ENCODE measurements at regions not wholly inside any gene's neighbourhood (a gene's known extent, or its start where the extent isn't known, plus 50 kb on each side); places are given as distances from the start of the nearest gene placed in this dataset.
A peak's percentile ranks its signal among the peaks of the same experiment; 100 is the strongest.

DNA sequence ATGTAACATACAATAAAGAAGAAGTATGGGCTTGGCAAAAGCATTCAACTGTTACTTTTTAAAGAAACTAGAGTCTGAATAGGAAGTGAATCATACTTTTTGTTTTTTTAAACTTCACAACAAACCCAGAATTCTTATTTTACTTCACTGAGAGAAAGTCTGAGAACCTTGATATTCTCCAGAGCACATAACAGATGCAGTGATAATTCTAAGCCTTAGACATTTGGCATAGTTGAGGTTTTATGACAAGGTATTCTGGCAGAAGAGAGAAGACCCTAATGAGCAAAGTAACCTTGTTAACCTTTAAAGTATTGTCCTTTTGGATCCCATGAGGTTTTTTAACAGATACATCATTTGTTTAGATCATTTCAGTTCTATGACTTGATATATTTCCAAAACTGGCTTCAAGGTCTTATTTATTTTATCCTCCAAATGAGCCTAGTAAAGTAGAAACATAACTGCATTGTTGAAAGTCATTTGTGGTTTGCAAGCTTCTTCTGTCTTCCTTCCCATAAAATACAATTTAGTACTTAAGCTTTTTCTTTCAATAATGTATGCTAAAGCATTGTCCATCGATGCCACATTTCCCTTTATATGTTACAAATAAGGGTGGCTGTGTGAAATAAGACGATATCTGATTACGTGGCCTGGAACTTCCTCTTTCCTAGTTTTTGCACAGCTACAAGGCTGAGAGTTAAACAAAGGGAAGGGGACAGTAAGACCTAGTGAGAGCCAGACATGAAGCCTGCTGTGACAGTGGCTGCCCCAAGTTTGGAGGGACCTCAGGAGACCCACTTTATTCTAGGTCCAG, 86.1 kb upstream of the ITPRID2 start:
- no peaks in the 10 kb centered on the region for H3K9me3 ChIP-seq (ENCODE audit: control insufficient read depth, low read length)
- no peaks in the 10 kb centered on the region for H3K27me3 ChIP-seq (ENCODE audit: control insufficient read depth, insufficient read depth, low read length)
- peaks cover 10% of the 10 kb centered on the region for H3K4me1 ChIP-seq (ENCODE audit: control insufficient read depth, insufficient read depth, low read length)
- no peaks in the 10 kb centered on the region for H3K36me3 ChIP-seq (ENCODE audit: control insufficient read depth, insufficient read depth, low read length)
- no peak overlapping the region for H3K9ac ChIP-seq (ENCODE audit: low read length)
- H3K4me3 ChIP-seq (ENCODE audit: low read length): no peak overlapping the region

DNA sequence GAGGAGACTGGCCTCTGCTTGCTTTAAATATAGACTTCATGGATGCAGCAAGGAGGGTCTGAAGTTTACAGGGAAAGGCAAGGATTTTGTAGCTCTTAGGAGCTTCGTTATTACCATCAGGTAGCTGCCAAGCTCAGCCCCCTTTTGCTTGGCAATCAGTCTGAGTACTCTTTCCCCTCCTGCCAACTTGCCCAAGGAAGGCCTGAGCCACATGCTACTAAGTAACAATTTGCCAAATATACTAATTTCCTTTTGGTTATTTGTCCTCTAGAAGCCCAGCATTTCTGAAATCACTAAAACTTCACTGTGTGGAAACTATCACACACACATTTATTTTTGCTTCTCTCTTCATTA, 85.5 kb upstream of the ITPRID2 start:
- peaks cover 12% of the 10 kb centered on the region for H3K4me1 ChIP-seq (ENCODE audit: control insufficient read depth, insufficient read depth, low read length)
- H3K9ac ChIP-seq (ENCODE audit: low read length): no peak overlapping the region
- no peak overlapping the region for H3K4me3 ChIP-seq (ENCODE audit: low read length)
- H3K36me3 ChIP-seq (ENCODE audit: control insufficient read depth, insufficient read depth, low read length): no peaks in the 10 kb centered on the region
- no peaks in the 10 kb centered on the region for H3K9me3 ChIP-seq (ENCODE audit: control insufficient read depth, low read length)
- H3K27me3 ChIP-seq (ENCODE audit: control insufficient read depth, insufficient read depth, low read length): no peaks in the 10 kb centered on the region

DNA sequence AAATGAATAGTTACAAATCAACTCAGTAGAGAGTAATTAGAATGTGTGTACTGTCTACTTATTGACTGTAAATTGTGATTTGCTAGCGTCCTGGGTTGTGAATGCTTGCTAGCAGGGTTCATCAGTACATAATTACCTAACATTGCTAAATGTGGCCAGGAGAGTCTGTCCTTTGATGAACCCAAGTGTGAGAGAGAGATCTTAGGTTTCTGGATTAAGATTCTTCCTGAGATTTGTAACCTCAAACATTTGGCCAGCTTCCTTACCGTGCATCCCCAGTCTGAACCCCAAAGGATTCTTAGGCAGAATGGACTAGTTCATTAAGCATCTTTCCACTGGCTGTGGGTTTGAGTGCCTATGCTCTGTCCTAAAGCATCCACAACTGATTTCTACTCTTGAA, 84.0 kb upstream of the ITPRID2 start:
- Histone ChIP-seq H3K27me3 (ENCODE audit: control insufficient read depth, insufficient read depth, low read length) (no peaks in the 10 kb centered on the region), H3K4me3 (ENCODE audit: low read length) (no peak overlapping the region), H3K4me1 (ENCODE audit: control insufficient read depth, insufficient read depth, low read length) (peaks cover 26% of the 10 kb centered on the region), H3K9ac (ENCODE audit: low read length) (no peak overlapping the region), H3K9me3 (ENCODE audit: control insufficient read depth, low read length) (no peaks in the 10 kb centered on the region), H3K36me3 (ENCODE audit: control insufficient read depth, insufficient read depth, low read length) (no peaks in the 10 kb centered on the region)

DNA sequence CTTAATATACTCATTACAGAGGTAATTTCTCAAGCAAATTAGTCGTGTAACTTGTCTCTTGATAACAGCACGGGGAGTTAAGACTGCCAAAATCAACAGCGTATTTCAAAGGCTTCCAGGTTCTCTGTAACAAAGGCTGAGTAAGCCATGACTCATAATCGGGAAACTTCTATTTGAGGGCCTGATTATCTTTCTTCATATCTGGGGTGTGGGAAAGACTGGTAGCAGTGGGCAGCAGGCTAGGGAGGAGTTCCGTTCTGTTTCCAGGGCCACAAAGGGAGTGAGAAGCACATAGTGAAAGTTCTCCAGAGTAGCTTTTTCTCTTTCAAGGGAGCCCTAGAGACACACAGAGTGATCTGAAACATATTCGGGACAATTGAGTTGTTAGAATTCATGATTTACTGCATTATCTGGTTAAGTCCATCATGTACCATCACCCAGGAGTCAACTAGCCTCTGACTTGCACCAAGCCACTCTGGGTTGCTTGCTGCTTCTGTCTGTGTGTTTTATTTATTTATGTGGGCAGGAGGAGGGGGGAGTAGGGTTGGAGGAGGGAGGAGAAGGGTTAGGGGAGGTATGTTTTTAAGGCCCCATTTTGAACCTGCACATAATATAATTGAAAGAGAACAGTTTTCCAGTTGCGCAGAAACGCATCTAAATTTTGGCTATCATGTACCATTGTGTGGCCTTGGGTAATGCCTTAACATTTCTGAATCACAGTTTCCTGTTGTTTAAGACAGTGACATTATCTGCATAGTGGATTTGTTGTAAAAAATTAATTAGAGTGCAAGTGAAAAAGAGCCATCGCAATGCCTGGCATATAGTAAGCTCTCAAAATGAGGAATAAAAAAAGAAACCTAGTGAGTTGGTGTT, 80.5 kb upstream of the ITPRID2 start:
- Histone ChIP-seq H3K4me3 (ENCODE audit: low read length) (no peak overlapping the region), H3K27me3 (ENCODE audit: control insufficient read depth, insufficient read depth, low read length) (no peaks in the 10 kb centered on the region), H3K36me3 (ENCODE audit: control insufficient read depth, insufficient read depth, low read length) (no peaks in the 10 kb centered on the region), H3K4me1 (ENCODE audit: control insufficient read depth, insufficient read depth, low read length) (peaks cover 33% of the 10 kb centered on the region), H3K9ac (ENCODE audit: low read length) (peak overlapping the region; percentile 11), H3K9me3 (ENCODE audit: control insufficient read depth, low read length) (no peaks in the 10 kb centered on the region)

DNA sequence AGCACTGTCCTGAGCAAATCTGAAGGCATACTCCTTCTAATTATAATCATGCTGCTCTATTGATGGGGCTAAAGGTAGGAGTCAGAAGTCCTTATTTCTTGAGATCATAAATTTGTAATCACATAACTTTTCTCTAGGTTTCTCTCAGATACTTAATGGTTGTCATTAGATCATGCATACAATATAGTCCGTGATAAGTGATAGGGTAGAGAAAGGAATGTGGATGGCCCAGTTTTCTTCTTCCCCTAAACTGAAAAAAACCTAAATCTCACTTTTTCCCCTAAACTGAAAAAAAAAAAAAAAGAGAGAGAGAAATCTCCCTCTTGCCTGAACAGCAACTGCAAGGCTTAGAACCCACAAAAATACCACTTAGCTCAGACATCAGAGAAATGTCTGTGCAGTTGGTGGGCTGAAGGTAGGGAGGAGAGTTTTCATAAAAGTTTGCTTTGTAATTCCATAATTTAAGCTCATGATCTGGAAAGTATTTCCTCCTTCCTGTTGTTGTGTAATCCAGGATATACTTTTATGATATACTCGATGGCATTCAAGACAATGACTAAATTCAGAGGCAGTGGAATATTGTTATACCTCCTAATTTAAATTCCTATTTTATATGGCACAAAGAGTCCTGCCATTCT, 79.3 kb upstream of the ITPRID2 start:
- no peaks in the 10 kb centered on the region for H3K36me3 ChIP-seq (ENCODE audit: control insufficient read depth, insufficient read depth, low read length)
- H3K9me3 ChIP-seq (ENCODE audit: control insufficient read depth, low read length): no peaks in the 10 kb centered on the region
- peaks cover 33% of the 10 kb centered on the region for H3K4me1 ChIP-seq (ENCODE audit: control insufficient read depth, insufficient read depth, low read length)
- no peaks in the 10 kb centered on the region for H3K27me3 ChIP-seq (ENCODE audit: control insufficient read depth, insufficient read depth, low read length)
- H3K4me3 ChIP-seq (ENCODE audit: low read length): no peak overlapping the region
- H3K9ac ChIP-seq (ENCODE audit: low read length): no peak overlapping the region

DNA sequence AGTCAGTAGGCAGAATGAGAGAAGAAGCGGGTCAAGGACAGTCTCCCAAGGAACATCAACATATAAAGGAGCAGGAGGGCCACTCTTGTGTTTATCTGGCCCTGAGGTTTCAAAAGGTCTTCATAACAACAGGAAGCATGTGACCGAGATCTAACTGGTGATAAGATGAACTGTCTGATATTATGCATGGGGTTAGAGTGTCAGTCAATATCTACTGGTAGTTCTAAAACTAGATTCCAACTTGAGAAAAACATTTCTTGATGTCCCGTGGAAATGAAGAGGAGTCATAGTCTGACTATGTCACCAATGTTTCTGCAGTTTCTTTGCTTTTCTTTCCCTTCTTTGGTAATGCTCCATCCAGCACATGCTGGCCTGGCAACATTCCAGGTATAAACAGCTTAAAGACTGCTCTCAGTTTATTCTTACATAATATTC, 77.5 kb upstream of the ITPRID2 start:
- Histone ChIP-seq H3K27me3 (ENCODE audit: control insufficient read depth, insufficient read depth, low read length) (no peaks in the 10 kb centered on the region), H3K4me3 (ENCODE audit: low read length) (no peak overlapping the region), H3K9me3 (ENCODE audit: control insufficient read depth, low read length) (no peaks in the 10 kb centered on the region), H3K36me3 (ENCODE audit: control insufficient read depth, insufficient read depth, low read length) (no peaks in the 10 kb centered on the region), H3K4me1 (ENCODE audit: control insufficient read depth, insufficient read depth, low read length) (peaks cover 27% of the 10 kb centered on the region), H3K9ac (ENCODE audit: low read length) (no peak overlapping the region)

DNA sequence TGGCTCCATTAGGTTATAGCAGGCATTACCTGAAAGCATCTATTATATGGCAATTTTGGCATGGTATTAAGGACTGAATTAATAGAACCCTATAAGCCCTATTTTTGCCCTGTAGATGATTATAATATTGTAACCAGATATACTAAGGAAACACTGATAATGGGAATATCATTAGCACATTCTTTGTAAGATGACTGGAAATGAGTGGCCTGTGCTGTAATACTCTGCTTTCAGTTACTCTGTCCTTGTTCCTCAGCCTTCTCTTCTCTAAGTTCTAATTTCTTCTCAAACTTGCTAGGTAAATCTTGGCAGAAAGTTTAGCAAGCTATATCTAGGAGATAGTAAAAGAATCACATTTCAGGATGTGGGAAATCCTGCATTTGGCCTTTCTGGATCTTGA, 74.0 kb upstream of the ITPRID2 start:
- Histone ChIP-seq H3K4me3 (ENCODE audit: low read length) (no peak overlapping the region), H3K27me3 (ENCODE audit: control insufficient read depth, insufficient read depth, low read length) (no peaks in the 10 kb centered on the region), H3K4me1 (ENCODE audit: control insufficient read depth, insufficient read depth, low read length) (peaks cover 7% of the 10 kb centered on the region), H3K9me3 (ENCODE audit: control insufficient read depth, low read length) (no peaks in the 10 kb centered on the region), H3K9ac (ENCODE audit: low read length) (no peak overlapping the region), H3K36me3 (ENCODE audit: control insufficient read depth, insufficient read depth, low read length) (no peaks in the 10 kb centered on the region)

DNA sequence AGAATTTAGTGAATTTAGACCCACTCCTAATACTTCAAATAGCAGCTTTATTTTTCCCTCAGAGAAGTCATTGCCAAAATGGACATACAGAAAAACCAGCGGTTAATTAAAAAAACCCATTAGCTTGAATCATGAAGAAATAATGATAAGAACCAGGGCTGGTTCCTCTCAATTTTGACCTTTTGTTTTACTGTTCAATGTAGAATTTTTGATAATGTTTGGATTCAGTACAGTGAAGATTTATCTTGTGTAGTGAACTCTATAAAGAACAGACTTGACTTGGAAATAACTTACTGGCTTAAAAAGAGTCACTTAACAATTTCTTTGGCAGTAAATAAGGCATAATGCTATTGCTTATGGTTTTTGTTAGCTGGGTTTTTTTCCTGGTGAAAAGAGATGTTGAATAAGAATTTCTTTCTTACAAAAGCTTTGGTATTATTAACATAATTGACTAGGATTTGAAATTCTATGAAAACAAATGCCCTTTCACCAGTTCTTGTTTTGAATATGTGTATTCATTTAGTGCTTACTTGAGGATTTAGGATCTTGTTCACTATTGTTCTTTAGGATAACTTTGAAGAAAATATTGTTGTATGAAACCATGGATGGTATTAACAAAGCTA, 73.4 kb upstream of the ITPRID2 start:
- no peaks in the 10 kb centered on the region for H3K36me3 ChIP-seq (ENCODE audit: control insufficient read depth, insufficient read depth, low read length)
- H3K4me3 ChIP-seq (ENCODE audit: low read length): no peak overlapping the region
- H3K4me1 ChIP-seq (ENCODE audit: control insufficient read depth, insufficient read depth, low read length): peaks cover 7% of the 10 kb centered on the region
- no peak overlapping the region for H3K9ac ChIP-seq (ENCODE audit: low read length)
- H3K27me3 ChIP-seq (ENCODE audit: control insufficient read depth, insufficient read depth, low read length): no peaks in the 10 kb centered on the region
- H3K9me3 ChIP-seq (ENCODE audit: control insufficient read depth, low read length): no peaks in the 10 kb centered on the region

DNA sequence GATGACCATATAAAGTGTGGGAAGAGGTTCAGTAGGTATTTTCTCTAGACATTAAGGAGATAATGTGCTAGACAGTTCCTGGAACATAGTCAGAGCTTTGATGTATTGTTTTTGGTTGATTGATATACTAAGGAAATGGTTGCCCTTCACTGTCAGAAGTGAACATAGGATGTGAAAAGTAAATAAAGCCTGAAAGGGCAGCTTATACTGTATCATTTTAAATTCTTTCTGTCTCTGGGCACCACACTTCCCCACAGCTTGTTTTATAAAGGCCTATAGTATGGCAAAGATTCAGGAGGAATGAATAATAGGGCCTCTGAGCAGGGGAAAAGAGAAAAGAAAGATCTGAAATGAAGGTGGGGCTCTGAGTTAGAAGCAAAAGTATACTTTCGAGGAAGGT, 72.7 kb upstream of the ITPRID2 start:
- H3K9me3 ChIP-seq (ENCODE audit: control insufficient read depth, low read length): no peaks in the 10 kb centered on the region
- no peak overlapping the region for H3K9ac ChIP-seq (ENCODE audit: low read length)
- peaks cover 7% of the 10 kb centered on the region for H3K4me1 ChIP-seq (ENCODE audit: control insufficient read depth, insufficient read depth, low read length)
- H3K36me3 ChIP-seq (ENCODE audit: control insufficient read depth, insufficient read depth, low read length): no peaks in the 10 kb centered on the region
- no peak overlapping the region for H3K4me3 ChIP-seq (ENCODE audit: low read length)
- no peaks in the 10 kb centered on the region for H3K27me3 ChIP-seq (ENCODE audit: control insufficient read depth, insufficient read depth, low read length)

DNA sequence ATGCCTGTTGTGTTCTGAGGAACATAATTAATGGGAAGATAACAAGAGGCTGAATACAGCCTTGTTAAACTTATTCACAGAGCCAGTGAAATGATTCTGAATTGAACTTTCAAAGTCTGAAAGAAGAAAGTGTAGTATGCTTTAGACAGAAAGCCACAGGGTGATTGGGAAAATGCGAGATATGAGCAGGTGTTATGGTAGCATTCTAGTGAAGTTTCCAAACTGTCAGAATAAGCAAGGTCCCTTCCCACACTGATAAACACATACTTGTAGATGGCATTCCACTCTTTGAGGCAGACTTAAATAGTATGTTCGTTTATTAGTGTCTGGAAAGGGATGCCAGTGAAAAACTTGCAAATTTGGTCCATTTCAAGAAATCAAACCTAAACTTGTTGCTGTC, 70.5 kb upstream of the ITPRID2 start:
- Histone ChIP-seq H3K36me3 (ENCODE audit: control insufficient read depth, insufficient read depth, low read length) (no peaks in the 10 kb centered on the region), H3K9me3 (ENCODE audit: control insufficient read depth, low read length) (no peaks in the 10 kb centered on the region), H3K4me3 (ENCODE audit: low read length) (no peak overlapping the region), H3K4me1 (ENCODE audit: control insufficient read depth, insufficient read depth, low read length) (no peaks in the 10 kb centered on the region), H3K27me3 (ENCODE audit: control insufficient read depth, insufficient read depth, low read length) (no peaks in the 10 kb centered on the region), H3K9ac (ENCODE audit: low read length) (no peak overlapping the region)

DNA sequence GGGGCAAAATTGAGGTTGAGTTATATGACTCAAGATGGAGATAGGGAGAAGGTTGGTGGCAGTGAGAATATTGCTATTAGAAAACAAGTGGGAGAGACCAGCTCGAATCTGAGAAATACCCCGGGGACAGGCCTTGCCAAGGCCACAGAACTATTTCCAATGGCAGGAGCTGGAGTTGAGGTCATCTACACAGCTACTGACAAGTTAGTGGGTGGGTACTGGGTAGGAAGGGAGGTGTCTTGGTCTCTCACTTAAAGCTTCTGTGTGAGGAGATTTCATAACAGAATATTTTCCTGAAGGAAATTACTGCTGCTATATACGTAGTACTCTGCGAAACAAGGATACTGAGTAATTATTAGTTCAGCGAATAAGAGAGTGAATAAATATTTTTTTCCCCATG, 69.4 kb upstream of the ITPRID2 start:
- H3K9ac ChIP-seq (ENCODE audit: low read length): no peak overlapping the region
- no peaks in the 10 kb centered on the region for H3K36me3 ChIP-seq (ENCODE audit: control insufficient read depth, insufficient read depth, low read length)
- H3K27me3 ChIP-seq (ENCODE audit: control insufficient read depth, insufficient read depth, low read length): no peaks in the 10 kb centered on the region
- no peak overlapping the region for H3K4me3 ChIP-seq (ENCODE audit: low read length)
- no peaks in the 10 kb centered on the region for H3K9me3 ChIP-seq (ENCODE audit: control insufficient read depth, low read length)
- no peaks in the 10 kb centered on the region for H3K4me1 ChIP-seq (ENCODE audit: control insufficient read depth, insufficient read depth, low read length)

DNA sequence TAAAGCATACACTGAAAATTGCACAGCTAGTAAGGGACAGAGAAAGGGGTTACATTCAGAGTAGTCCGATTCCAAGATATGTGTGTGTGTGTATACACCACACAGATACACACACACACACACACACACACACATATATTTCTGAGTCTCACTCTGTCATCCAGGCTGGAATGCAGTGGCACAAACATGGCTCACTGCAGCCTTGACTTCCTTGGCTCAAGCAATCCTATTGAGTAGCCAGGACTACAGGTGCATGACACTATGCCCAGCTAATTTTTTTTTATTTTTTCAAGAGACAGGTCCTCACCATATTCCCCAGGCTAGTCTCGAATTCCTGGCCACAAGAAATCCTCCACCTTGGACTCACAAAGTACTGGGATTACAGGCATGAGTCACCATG, 68.1 kb upstream of the ITPRID2 start:
- no peak overlapping the region for H3K9ac ChIP-seq (ENCODE audit: low read length)
- no peak overlapping the region for H3K4me3 ChIP-seq (ENCODE audit: low read length)
- no peaks in the 10 kb centered on the region for H3K36me3 ChIP-seq (ENCODE audit: control insufficient read depth, insufficient read depth, low read length)
- no peaks in the 10 kb centered on the region for H3K9me3 ChIP-seq (ENCODE audit: control insufficient read depth, low read length)
- H3K27me3 ChIP-seq (ENCODE audit: control insufficient read depth, insufficient read depth, low read length): no peaks in the 10 kb centered on the region
- no peaks in the 10 kb centered on the region for H3K4me1 ChIP-seq (ENCODE audit: control insufficient read depth, insufficient read depth, low read length)
